Tibial artery (tissue), 4 donors: ENCODE measurements at regions not wholly inside any gene's neighbourhood (a gene's known extent, or its start where the extent isn't known, plus 50 kb on each side); places are given as distances from the start of the nearest gene placed in this dataset.

Source experiments
- DNase-seq, 2 donors: peaks; one replicate each; pipeline ENCODE4 v3.0.0-alpha.2; 2019
- H3K27ac ChIP-seq, 2 donors: fragments of 200-600 bp; sonication (generic) in 1 of 2; 1 replicate in 1 of 2; 2 replicates in 1 of 2; pipeline ENCODE4 v1.5.1; 2018 to 2019; ENCODE audit warnings: mild to moderate bottlenecking in 1 of 2
- H3K27me3 ChIP-seq, 2 donors: fragments of 200-600 bp; sonication (generic) in 1 of 2; one replicate each; pipeline versions ENCODE4 v1.5.1 to v1.6.0; 2016 to 2019
- H3K36me3 ChIP-seq, 3 donors: fragments of 200-600 bp; sonication (generic) in 2 of 3; one replicate each; pipeline ENCODE4 v1.5.1; 2016 to 2019; ENCODE audit warnings: mild to moderate bottlenecking in 2 of 3
- H3K4me1 ChIP-seq, 4 donors: fragments of 200-600 bp; sonication (generic) in 2 of 4; 1 replicate in 3 of 4; 2 replicates in 1 of 4; pipeline ENCODE4 v1.5.1; 2016 to 2019
- H3K4me3 ChIP-seq, 2 donors: fragments of 200-600 bp; sonication (generic) in 1 of 2; 1 replicate in 1 of 2; 2 replicates in 1 of 2; pipeline ENCODE4 v1.5.1; 2018 to 2019; ENCODE audit warnings: mild to moderate bottlenecking in 2 of 2
- H3K9me3 ChIP-seq, 3 donors: fragments of 200-600 bp; sonication (generic) in 1 of 3; one replicate each; pipeline ENCODE4 v1.5.1; 2016 to 2019
- intact Hi-C: fragments of 100-400 bp; cut with DNase I; formaldehyde crosslinking; loops from one replicate; pipeline ENCODE4 v1.15.0; 2023; ENCODE audit warnings: low total_unique reads
- TF ChIP-seq, protein P1 (sequence below), 2 experiments: fragments of 200-600 bp in 1 of 2; fragments of 450-650 bp in 1 of 2; IDR thresholded peaks; one replicate each; pipeline ENCODE4 v1.5.1; 2017 to 2019; ENCODE audit warnings: antibody characterized with exemption in 2 of 2, mild to moderate bottlenecking in 1 of 2, moderate library complexity in 1 of 2

DNA sequence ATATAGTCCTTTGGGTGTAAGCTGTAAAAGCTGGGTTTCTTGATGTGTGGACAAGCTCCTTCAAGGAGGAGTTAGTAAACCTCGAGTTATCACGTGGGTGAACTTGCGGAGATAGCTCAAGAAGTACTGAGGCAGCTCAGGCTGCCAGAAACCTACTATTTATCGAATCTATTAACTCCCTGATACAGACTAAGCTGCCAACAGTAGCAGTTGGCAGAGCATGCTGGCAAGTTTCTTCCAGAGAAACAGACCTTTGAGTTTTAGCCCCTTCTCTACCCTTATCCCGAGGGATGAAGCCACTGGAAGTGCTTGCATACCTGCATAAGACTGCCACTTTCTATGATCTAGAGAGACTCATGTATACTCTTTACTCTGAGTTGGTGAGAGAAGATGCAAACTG is 624.5 kb upstream of the USP24 start:
- DNase-seq, result no peak
- no peaks in the 10 kb centered on the region for H3K4me1 ChIP-seq

DNA sequence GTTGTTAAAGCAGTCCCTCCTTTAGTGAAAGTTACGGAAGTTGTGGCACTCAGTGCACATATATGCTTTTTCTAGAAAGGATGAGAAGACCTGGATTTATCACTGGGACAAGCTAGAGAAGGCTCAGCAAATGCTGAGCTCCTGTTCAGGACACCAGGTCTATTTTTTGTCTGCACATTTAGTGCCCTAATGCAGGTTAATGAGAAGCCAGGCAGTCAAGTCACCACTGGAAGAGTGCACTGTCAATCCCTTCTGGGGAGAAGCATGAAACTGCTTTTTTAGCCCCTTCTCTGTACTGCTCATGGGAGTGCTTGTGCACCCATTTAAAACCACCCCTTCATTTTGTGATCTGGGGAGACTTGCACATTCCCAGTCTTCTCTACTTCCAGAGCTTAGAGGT is 624.1 kb upstream of the USP24 start:
- no peak for DNase-seq
- Histone ChIP-seq H3K36me3 (no peaks in the 10 kb centered on the region), H3K4me3 (no peak overlapping the region), H3K27me3 (no peaks in the 10 kb centered on the region), H3K9me3 (no peaks in the 10 kb centered on the region), H3K27ac (no peak overlapping the region), H3K4me1 (no peaks in the 10 kb centered on the region)
- intact Hi-C loops, result no loop called here
- TF ChIP-seq, protein P1, sequence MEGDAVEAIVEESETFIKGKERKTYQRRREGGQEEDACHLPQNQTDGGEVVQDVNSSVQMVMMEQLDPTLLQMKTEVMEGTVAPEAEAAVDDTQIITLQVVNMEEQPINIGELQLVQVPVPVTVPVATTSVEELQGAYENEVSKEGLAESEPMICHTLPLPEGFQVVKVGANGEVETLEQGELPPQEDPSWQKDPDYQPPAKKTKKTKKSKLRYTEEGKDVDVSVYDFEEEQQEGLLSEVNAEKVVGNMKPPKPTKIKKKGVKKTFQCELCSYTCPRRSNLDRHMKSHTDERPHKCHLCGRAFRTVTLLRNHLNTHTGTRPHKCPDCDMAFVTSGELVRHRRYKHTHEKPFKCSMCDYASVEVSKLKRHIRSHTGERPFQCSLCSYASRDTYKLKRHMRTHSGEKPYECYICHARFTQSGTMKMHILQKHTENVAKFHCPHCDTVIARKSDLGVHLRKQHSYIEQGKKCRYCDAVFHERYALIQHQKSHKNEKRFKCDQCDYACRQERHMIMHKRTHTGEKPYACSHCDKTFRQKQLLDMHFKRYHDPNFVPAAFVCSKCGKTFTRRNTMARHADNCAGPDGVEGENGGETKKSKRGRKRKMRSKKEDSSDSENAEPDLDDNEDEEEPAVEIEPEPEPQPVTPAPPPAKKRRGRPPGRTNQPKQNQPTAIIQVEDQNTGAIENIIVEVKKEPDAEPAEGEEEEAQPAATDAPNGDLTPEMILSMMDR (IDR thresholded peaks at IDR 0.05), result no peak

More for the DNA sequence above, 624.5 kb upstream of the USP24 start:
- Histone ChIP-seq H3K27ac (no peak overlapping the region), H3K27me3 (no peaks in the 10 kb centered on the region), H3K36me3 (no peaks in the 10 kb centered on the region), H3K9me3 (no peaks in the 10 kb centered on the region), H3K4me3 (no peak overlapping the region)
- TF ChIP-seq, protein P1 (IDR thresholded peaks at IDR 0.05), result no peak
- intact Hi-C loops, result no loop called here

DNA sequence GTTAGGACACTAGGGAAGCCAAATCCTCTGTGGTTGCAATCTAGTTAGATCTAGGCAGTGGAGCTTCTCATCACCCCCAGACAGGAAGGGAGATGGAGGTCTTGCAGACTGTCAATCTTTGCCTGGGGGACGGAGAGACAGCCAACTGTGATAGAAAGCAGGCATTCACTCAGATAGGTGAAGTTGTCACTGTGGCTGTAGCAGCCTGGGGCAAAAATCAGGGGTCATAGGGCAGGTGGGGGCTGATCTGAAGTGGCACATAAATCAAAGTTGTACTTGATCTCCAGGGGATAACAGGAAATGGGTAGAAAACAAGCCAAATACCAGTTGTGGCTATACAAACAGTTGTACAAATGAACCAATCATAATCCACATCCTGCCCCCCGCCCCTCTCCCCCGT is 620.9 kb upstream of the USP24 start:
- no peak overlapping the region for H3K27ac ChIP-seq
- H3K9me3 ChIP-seq, result no peaks in the 10 kb centered on the region
- TF ChIP-seq, protein P1 (IDR thresholded peaks at IDR 0.05), result no peak
- no peaks in the 10 kb centered on the region for H3K27me3 ChIP-seq
- intact Hi-C loops, result no loop called here
- no peaks in the 10 kb centered on the region for H3K36me3 ChIP-seq
- no peaks in the 10 kb centered on the region for H3K4me1 ChIP-seq
- no peak for DNase-seq
- no peak overlapping the region for H3K4me3 ChIP-seq

DNA sequence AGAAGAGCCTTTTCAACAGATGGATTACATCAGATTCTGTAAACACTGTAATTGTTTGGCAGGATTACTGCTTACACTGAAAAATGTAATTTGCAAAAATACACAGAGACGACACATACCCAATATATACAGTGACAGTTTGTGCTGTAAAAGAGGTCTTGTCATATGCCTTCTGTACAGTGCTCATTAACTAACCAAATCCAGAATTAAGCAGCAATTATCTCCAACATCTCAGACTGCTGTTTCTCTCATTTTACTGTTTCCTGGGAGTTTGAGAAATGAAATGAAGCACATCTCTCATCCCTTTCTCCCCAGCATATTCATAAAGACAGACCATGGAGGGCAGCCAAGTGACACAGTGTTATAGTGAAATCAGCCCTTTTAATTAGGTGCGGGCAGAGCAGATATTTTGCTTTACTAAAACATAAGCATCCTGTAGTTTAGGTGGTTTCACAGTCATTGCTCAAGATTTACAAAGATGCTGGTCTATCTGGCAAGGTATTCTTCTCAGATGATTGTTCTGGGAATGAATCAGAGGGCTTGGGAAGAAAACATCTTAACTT is 618.4 kb upstream of the USP24 start:
- TF ChIP-seq, protein P1 (IDR thresholded peaks at IDR 0.05), result no peak
- Histone ChIP-seq H3K36me3 (no peaks in the 10 kb centered on the region), H3K9me3 (no peaks in the 10 kb centered on the region), H3K27ac (no peak overlapping the region), H3K4me1 (no peaks in the 10 kb centered on the region), H3K27me3 (no peaks in the 10 kb centered on the region), H3K4me3 (no peak overlapping the region)
- DNase-seq, result no peak
- intact Hi-C loops, result no loop called here

DNA sequence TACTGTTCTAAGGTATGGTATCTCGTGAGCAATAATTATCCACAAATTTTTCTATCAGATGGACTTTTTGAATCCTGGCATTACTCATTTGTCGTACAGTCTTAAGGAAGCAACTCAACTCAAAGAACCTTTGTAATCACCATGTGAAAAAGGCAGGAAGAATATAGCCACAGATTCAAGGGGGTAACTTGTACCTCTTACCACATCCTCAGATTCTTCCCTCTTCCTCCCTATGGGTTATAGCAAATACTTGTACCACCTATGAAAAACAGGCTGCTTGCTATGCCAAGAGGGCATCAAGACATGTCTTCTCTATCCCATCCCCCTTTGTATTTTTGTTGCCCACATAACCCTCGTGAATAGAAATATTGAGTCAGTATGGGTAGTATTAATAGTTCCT is 616.6 kb upstream of the USP24 start:
- intact Hi-C loops, result no loop called here
- TF ChIP-seq, protein P1 (IDR thresholded peaks at IDR 0.05), result no peak
- Histone ChIP-seq H3K4me3 (no peak overlapping the region), H3K4me1 (no peaks in the 10 kb centered on the region), H3K36me3 (no peaks in the 10 kb centered on the region), H3K27me3 (no peaks in the 10 kb centered on the region), H3K27ac (no peak overlapping the region), H3K9me3 (no peaks in the 10 kb centered on the region)
- no peak for DNase-seq

DNA sequence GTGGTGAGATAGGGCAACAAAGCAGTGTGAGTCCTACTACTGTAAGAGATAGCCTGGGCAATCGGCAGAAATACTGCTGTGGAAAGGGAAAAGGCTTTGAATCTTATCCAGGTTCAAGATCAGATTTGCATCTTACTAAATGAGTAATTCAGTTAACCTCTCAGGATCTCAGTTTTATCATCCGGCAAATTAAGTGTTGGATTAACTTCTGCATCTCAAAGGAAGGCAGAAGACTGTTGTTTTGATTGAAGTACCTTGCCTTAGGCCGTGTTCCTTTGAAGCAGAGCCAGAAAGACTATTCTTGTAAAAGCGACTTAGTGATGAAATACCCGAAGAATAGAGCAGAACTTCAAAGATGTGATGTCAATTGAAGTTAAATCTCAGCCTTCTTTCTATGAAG is 612.9 kb upstream of the USP24 start:
- no peak for DNase-seq
- no peaks in the 10 kb centered on the region for H3K9me3 ChIP-seq

More for the DNA sequence above, 612.9 kb upstream of the USP24 start:
- H3K4me1 ChIP-seq, result no peaks in the 10 kb centered on the region
- H3K36me3 ChIP-seq, result no peaks in the 10 kb centered on the region
- TF ChIP-seq, protein P1 (IDR thresholded peaks at IDR 0.05), result no peak
- no peaks in the 10 kb centered on the region for H3K27me3 ChIP-seq
- no peak overlapping the region for H3K4me3 ChIP-seq
- no peak overlapping the region for H3K27ac ChIP-seq
- intact Hi-C loops, result no loop called here
